Thyroid gland (tissue), 4 donors: ENCODE measurements at regions not wholly inside any gene's neighbourhood (a gene's known extent, or its start where the extent isn't known, plus 50 kb on each side); places are given as distances from the start of the nearest gene placed in this dataset.

Source experiments
- DNase-seq, 2 donors: peaks; one replicate each; pipeline ENCODE4 v3.0.0-alpha.2; 2019
- H3K27ac ChIP-seq, 3 donors: fragments of 200-600 bp; sonication (generic); 1 replicate in 2 of 3; 2 replicates in 1 of 3; pipeline ENCODE4 v1.5.1; 2016 to 2019; ENCODE audit warnings: mild to moderate bottlenecking in 1 of 3, moderate library complexity in 1 of 3
- H3K27me3 ChIP-seq: fragments of 200-600 bp; sonication (generic); one replicate; pipeline ENCODE4 v1.5.1; 2019
- H3K36me3 ChIP-seq, 2 donors: fragments of 200-600 bp; sonication (generic); one replicate each; pipeline ENCODE4 v1.5.1; 2016 to 2019
- H3K4me1 ChIP-seq, 2 donors: fragments of 200-600 bp; sonication (generic); one replicate each; pipeline ENCODE4 v1.5.1; 2017 to 2019
- H3K4me3 ChIP-seq, 3 donors: fragments of 200-600 bp; sonication (generic); replicated peaks in 1 of 3; 1 replicate in 2 of 3; 2 replicates in 1 of 3; pipeline ENCODE4 v1.5.1; 2016; ENCODE audit warnings: mild to moderate bottlenecking in 1 of 3
- H3K9me3 ChIP-seq: fragments of 200-600 bp; sonication (generic); one replicate; pipeline ENCODE4 v1.5.1; 2017
- CTCF ChIP-seq, 6 experiments: fragments of 200-600 bp in 3 of 6; fragments of 450-650 bp in 3 of 6; sonication (generic) in 3 of 6; IDR thresholded peaks; one replicate each; pipeline ENCODE4 v1.5.1; 2016 to 2019; ENCODE audit warnings: antibody characterized with exemption in 6 of 6, mild to moderate bottlenecking in 2 of 6, inconsistent platforms in 1 of 6, moderate library complexity in 1 of 6
- POLR2A ChIP-seq, 2 donors: fragments of 450-650 bp; IDR thresholded peaks; one replicate each; pipeline ENCODE4 v1.6.1; 2017; ENCODE audit warnings: antibody characterized with exemption in 2 of 2, mild to moderate bottlenecking in 2 of 2, moderate library complexity in 1 of 2
- WGBS, 2 donors: methylation state at CpG; one replicate each; pipeline ENCODE4 v1.1.5; 2017; 5-methylcytosine and 5-hydroxymethylcytosine counted together
- intact Hi-C: fragments of 100-400 bp; cut with DNase I; formaldehyde crosslinking; loops from one replicate; pipeline ENCODE4 v1.15.1; 2023

GRCh38 chr12:119258149-119258548, 76.4 kb upstream of the CCDC60 start:
- no peak for TF ChIP-seq CTCF (IDR thresholded peaks at IDR 0.05)
- TF ChIP-seq POLR2A (IDR thresholded peaks at IDR 0.05), result no peak
- Histone ChIP-seq H3K4me3 (no peak overlapping the region), H3K9me3 (no peaks in the 10 kb centered on the region), H3K27ac (no peak overlapping the region), H3K4me1 (no peaks in the 10 kb centered on the region), H3K27me3 (no peaks in the 10 kb centered on the region), H3K36me3 (no peaks in the 10 kb centered on the region)
- 65 to 72% methylated on average over 7 of the region's 7 CpGs for WGBS, 2 donors
- DNase-seq, result peak; percentile 2 to 4
- intact Hi-C loops, result no loop called here

GRCh38 chr12:119258556-119258955, 76.0 kb upstream of the CCDC60 start:
- Histone ChIP-seq H3K27ac (no peak overlapping the region), H3K9me3 (no peaks in the 10 kb centered on the region), H3K36me3 (no peaks in the 10 kb centered on the region), H3K4me1 (no peaks in the 10 kb centered on the region), H3K27me3 (no peaks in the 10 kb centered on the region), H3K4me3 (no peak overlapping the region)
- intact Hi-C loops, result no loop called here
- no peak for TF ChIP-seq POLR2A (IDR thresholded peaks at IDR 0.05)
- TF ChIP-seq CTCF (IDR thresholded peaks at IDR 0.05), result no peak
- no peak for DNase-seq
- 65 to 73% methylated on average over 4 of the region's 4 CpGs for WGBS, 2 donors

- no peaks in the 10 kb centered on the region for H3K9me3 ChIP-seq
- H3K4me3 ChIP-seq, result no peak overlapping the region
- H3K27me3 ChIP-seq, result no peaks in the 10 kb centered on the region
- H3K27ac ChIP-seq, result no peak overlapping the region
- DNase-seq, result no peak
- 27 to 42% methylated on average over 4 of the region's 4 CpGs for WGBS, 2 donors
- H3K36me3 ChIP-seq, result no peaks in the 10 kb centered on the region
- H3K4me1 ChIP-seq, result no peaks in the 10 kb centered on the region
- intact Hi-C loops, result no loop called here
- no peak for TF ChIP-seq POLR2A (IDR thresholded peaks at IDR 0.05)
- TF ChIP-seq CTCF (IDR thresholded peaks at IDR 0.05), result no peak
Observed at GRCh38 chr12:119259484-119259883, 75.0 kb upstream of the CCDC60 start.

- TF ChIP-seq POLR2A (IDR thresholded peaks at IDR 0.05), result no peak
- no peak for TF ChIP-seq CTCF (IDR thresholded peaks at IDR 0.05)
- Histone ChIP-seq H3K27ac (no peak overlapping the region), H3K27me3 (no peaks in the 10 kb centered on the region), H3K9me3 (no peaks in the 10 kb centered on the region), H3K4me3 (no peak overlapping the region), H3K36me3 (no peaks in the 10 kb centered on the region), H3K4me1 (no peaks in the 10 kb centered on the region)
- no peak for DNase-seq
- intact Hi-C loops, result no loop called here
- WGBS, 2 donors, result 95 to 98% methylated on average over 2 of the region's 2 CpGs
Observed at GRCh38 chr12:119262388-119262787, 72.1 kb upstream of the CCDC60 start.

- no peaks in the 10 kb centered on the region for H3K4me1 ChIP-seq
- WGBS, 2 donors, result 37 to 47% methylated on average over 3 of the region's 3 CpGs
- intact Hi-C loops, result no loop called here
- H3K27me3 ChIP-seq, result no peaks in the 10 kb centered on the region
- H3K27ac ChIP-seq, result no peak overlapping the region
- H3K36me3 ChIP-seq, result no peaks in the 10 kb centered on the region
- DNase-seq, result no peak
- TF ChIP-seq POLR2A (IDR thresholded peaks at IDR 0.05) (no peak), CTCF (IDR thresholded peaks at IDR 0.05) (no peak)
- no peaks in the 10 kb centered on the region for H3K9me3 ChIP-seq
- no peak overlapping the region for H3K4me3 ChIP-seq
Observed at GRCh38 chr12:119263466-119263865, 71.1 kb upstream of the CCDC60 start.
